ENCODE measurements at regions not wholly inside any gene's neighbourhood (a gene's known extent, or its start where the extent isn't known, plus 50 kb on each side); places are given as distances from the start of the nearest gene placed in this dataset.
A peak's percentile ranks its signal among the peaks of the same experiment; 100 is the strongest.
"Not testable (repeated sequence)": the region's sequence is repeated elsewhere in the genome, so short reads cannot be mapped to it uniquely, and the experiment has no call there.

- DNase-seq = peak in 31 of 56 donors; percentile 4 to 68 (median 26)
These were observed 51.5 kb upstream of the MRI1 start for GRCh38 chr19:13712767-13713201.

- DNase-seq = peak in 4 of 56 donors; percentile 7 to 28 (median 18)
These were observed 56.4 kb upstream of the MRI1 start for GRCh38 chr19:13707915-13708314.

GRCh38 chr19:13705928-13706447 is 58.3 kb upstream of the MRI1 start:
- DNase-seq = no peak

GRCh38 chr19:13705201-13705600 is 59.1 kb upstream of the MRI1 start:
- DNase-seq = no peak

GRCh38 chr19:13701624-13702023 is 62.7 kb upstream of the MRI1 start:
- no peak for DNase-seq

- DNase-seq = no peak
These were observed 63.7 kb upstream of the MRI1 start for GRCh38 chr19:13700621-13701020.

- no peak for DNase-seq
These were observed 64.5 kb upstream of the MRI1 start for GRCh38 chr19:13699786-13700185.

GRCh38 chr19:13696839-13697238 is 67.5 kb upstream of the MRI1 start:
- no peak for DNase-seq

GRCh38 chr19:13693889-13694288 is 70.4 kb upstream of the MRI1 start:
- no peak for DNase-seq

GRCh38 chr19:13691569-13692435 is 72.5 kb upstream of the MRI1 start:
- peak in 53 of 56 donors; percentile 2 to 76 (median 42) for DNase-seq

- DNase-seq = peak in 3 of 56 donors; percentile 1 to 12 (median 6)
These were observed 75.2 kb upstream of the MRI1 start for GRCh38 chr19:13689085-13689484.

- DNase-seq = no peak
These were observed 80.3 kb upstream of the MRI1 start for GRCh38 chr19:13684021-13684420.

- DNase-seq = no peak
These were observed 82.8 kb upstream of the MRI1 start for GRCh38 chr19:13681509-13681908.

GRCh38 chr19:13680708-13681360 is 83.5 kb upstream of the MRI1 start:
- not testable (repeated sequence) for DNase-seq

GRCh38 chr19:13676967-13677366 is 87.4 kb upstream of the MRI1 start:
- not testable (repeated sequence) for DNase-seq

GRCh38 chr19:13672480-13673175 is 91.7 kb upstream of the MRI1 start:
- DNase-seq = not testable (repeated sequence)

GRCh38 chr19:13670846-13671245 is 93.5 kb upstream of the MRI1 start:
- DNase-seq = no peak

GRCh38 chr19:13669780-13670355 is 94.5 kb upstream of the MRI1 start:
- peak in 5 of 56 donors; percentile 1 to 17 (median 7) for DNase-seq

- DNase-seq = no peak
These were observed 95.4 kb upstream of the MRI1 start for GRCh38 chr19:13668964-13669363.

GRCh38 chr19:13666165-13666564 is 98.2 kb upstream of the MRI1 start:
- no peak for DNase-seq
